ENCODE measurements at regions not wholly inside any gene's neighbourhood (a gene's known extent, or its start where the extent isn't known, plus 50 kb on each side); places are given as distances from the start of the nearest gene placed in this dataset.
A peak's percentile ranks its signal among the peaks of the same experiment; 100 is the strongest.
"Not testable (repeated sequence)": the region's sequence is repeated elsewhere in the genome, so short reads cannot be mapped to it uniquely, and the experiment has no call there.

DNA sequence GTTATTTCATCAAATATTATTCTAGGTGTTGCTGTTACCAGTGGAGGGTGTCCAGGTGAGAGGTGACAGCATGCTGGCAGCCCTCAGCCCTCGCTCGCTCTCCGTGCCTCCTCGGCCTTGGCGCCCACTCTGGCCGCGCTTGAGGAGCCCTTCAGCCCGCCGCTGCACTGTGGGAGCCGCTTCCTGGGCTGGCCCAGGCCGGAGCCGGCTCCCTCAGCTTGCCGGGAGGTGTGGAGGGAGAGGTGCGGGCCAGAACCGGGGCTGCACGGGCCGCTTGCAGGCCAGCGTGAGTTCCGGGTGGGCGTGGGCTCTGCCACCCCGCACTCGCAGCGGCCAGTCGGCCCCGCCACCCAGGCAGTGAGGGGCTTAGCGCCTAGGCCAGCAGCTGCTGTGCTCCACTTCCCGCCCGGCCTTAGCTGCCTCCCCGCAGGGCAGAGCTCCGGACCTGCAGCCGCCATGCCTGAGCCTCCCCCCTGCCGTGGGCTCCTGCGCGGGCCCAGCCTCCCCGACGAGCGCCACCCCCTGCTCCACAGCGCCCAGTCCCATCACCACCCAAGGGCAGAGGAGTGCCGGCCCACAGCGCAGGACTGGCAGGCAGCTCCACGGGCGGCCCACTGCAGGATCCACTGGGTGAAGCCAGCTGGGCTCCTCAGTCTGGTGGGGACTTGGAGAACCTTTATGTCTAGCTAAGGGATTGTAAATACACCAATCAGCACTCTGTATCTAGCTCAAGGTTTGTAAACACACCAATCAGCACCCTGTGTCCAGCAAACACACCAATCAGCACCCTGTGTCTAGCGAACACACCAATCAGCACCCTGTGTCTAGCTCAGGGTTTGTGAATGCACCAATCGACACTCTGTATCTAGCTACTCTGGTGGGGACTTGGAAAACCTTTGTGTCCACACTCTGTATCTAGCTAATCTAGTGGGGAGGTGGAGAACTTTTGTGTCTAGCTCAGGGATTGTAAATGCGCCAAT lies 413.3 kb downstream of the HACE1 start:
- intact Hi-C loops (cut with DNase I) = not testable (repeated sequence)
- peak in 2 of 10 donors; percentile 65 to 74 for DNase-seq

DNA sequence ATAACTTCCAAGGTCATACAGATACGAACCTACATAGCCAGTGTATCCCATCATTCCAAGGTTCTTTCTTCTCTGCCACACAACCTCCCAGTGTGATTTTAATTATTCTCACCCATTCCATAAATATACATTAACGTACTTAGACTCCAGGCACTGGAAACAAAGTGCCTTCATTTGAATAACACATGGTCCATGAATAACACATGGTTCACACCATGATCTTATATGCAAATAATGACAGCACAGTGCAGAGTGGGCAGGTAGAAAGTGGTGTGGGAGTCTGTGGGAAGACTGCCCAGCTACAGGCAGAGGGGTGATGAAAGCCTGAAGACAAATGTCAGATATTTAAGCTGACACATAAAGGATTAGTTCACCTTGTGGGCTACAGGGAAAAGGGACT lies 425.2 kb downstream of the HACE1 start:
- DNase-seq = no peak
- intact Hi-C loops (cut with DNase I) = no loop called here

DNA sequence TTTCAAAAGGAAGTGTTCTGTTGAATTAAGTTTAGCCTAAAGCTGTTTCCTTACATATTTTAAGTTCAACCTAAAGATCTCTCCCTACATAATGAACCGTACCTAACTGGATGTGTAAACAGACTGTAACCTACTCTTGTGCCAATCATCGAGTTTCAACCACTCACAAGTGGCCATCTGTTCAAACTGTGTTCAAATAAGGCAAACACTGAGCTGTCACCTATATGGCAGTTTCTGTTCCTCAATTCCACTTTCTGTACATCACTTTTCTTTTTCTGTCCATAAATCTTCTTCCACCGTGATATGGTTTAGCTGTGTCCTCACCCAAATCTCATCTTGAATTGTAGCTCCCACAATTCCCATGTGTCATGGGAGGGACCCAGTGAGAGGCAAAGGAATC lies 428.6 kb downstream of the HACE1 start:
- DNase-seq = no peak
- intact Hi-C loops (cut with DNase I) = no loop called here

DNA sequence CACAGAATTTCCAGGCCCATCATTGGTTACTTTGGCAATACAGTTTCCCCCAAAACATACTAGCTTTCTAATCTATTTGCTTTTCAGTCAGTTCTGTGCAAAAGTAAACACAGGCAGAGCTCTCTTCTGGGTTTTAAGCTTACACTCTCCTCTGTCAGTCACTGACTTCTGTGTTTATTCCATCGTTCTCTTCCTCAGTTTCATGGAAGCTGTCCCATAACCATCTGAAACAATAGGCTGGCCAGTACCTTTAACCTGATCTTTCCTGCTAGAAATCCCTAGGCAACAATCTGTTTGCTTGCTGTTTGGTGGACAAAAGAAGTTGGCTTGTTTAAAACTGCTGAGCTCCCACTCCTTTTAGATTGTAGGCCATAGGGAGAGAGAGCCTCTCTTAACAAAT lies 431.5 kb downstream of the HACE1 start:
- intact Hi-C loops (cut with DNase I) = no loop called here

DNA sequence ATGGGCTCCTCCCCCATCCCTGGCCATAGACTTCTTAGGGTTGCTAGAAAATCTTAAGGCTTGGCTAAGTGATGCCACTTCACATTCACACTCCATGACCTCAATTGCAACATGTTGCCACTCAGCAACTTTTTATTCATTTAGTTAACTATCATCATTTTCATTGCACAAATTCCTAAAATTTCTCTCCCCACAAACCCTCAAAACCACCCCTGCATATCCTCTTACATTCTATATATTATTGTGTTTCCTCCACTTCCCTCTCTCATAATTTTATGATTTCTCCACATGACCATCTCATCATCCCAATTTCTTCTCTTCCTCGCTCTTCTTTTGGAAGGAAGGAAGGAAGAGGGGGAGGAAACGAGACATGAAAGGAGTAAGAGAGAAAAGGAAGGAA lies 436.0 kb downstream of the HACE1 start:
- no peak for DNase-seq
- intact Hi-C loops (cut with DNase I) = no loop called here

More for the DNA sequence above, 431.5 kb downstream of the HACE1 start:
- DNase-seq = no peak

DNA sequence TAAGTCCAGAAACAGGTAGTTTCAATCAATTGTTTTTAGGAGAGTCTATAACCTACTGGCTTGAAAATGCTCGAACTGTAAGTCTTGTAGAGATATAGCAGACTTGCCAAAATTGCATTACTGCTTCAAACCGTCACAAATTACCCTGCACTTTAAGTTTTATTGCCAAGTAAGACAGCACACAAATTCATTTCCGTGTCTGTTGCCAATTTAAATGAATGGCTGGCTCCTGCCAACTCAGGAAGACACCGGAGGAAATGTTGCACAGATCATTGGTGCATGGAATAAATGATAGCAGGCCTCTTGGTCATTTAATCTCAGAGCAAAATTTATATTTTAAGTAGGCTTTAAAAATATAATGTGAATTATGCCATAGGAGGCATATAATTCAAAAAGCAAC lies 438.1 kb downstream of the HACE1 start:
- no peak for DNase-seq
- intact Hi-C loops (cut with DNase I) = no loop called here

DNA sequence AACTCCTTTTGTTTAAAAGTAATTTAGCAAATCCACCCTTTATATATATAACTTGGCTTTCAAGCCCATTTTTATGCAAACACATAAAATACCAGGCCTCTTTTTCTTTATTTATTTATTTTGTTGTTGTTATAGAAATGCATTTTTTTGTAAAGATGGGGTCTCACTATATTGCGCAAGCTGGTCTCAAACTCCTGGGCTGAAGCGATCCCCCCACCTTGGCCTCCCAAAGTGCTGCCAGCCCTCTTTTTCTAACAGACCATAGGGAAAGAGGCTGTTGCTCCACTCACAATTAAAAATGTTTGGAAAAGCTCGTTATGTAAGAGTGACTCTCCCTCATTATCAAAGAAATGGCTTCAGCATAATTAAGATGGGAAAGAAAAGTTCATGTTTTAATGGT lies 440.9 kb downstream of the HACE1 start:
- intact Hi-C loops (cut with DNase I) = no loop called here
- DNase-seq = no peak

DNA sequence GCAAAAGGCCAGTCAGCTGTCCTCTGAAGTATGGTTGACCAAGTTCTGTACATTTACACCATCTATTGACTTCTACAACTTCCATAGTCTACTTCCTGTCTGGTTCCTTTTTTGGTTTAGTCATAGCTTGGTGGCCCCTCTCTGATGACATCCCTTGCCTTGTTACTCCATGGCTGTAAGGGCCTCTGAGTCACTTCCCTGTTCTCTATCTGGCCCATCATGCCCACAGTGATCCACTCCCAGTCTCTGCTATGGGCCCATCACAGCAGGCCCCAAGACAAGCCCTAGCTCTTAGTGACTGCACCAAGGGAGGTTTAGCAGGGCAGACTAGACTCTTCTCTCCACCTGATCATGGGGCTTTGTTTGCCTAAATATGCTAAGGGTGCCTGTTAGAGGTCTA lies 441.6 kb downstream of the HACE1 start:
- intact Hi-C loops (cut with DNase I) = no loop called here
- no peak for DNase-seq

DNA sequence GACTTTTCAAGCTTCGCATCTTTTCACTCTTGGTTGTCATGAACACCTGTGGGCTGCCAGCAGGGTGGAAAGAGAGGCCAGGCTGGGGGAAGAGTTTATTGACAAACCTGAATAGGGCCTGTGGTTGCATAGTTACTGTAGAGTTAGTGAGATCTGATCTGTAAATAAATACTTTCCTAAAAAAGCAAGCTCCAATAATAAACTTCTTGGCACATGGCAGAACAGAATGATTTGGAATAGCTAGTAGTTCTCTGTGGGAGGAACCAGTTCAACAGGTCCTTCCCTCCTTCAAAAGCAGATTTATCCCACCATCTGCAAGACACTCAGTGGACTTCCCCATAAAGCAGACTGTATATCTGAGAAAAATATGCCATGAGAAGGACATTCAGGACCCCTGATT lies 445.0 kb downstream of the HACE1 start:
- intact Hi-C loops (cut with DNase I) = no loop called here
- DNase-seq = no peak

DNA sequence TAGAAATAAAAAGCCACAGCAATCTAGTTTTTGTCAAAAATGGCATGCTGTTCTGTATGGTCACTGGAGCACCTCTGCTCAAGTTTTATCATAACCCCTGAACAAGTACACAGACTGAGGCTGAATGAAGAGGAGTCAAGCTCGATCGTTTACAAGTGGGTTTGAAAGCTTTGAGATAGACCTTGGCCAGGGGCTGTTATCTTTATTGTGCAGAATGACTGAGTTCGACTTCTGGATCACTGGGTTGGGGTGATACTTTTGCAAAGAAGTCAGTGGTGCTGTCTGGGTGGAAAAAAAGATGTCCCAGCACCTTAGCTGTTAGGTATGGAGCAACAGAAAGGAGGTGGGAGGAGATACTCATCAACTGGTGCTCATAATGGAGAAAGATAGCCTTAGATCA lies 446.0 kb downstream of the HACE1 start:
- intact Hi-C loops (cut with DNase I) = no loop called here
- DNase-seq = no peak

DNA sequence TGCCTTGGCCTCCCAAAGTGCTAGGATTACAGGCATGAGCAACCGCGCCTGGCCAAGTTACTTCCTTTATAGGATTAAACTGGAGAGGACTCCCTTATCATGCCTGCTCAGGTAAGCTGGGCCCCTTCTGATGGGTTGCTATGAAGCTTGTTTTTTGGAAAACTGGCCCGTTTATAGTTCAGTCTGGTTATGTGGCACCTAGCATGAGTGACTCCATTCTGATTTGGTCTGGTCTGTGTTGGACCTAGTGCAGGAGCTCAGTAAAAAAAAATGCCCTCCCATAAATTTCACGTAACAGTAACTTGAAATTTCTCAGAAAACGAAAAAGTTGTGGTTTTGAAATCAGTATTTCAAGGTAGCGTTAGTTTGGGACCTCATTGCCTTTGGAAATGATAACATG lies 448.4 kb downstream of the HACE1 start:
- intact Hi-C loops (cut with DNase I) = no loop called here
- DNase-seq = no peak

DNA sequence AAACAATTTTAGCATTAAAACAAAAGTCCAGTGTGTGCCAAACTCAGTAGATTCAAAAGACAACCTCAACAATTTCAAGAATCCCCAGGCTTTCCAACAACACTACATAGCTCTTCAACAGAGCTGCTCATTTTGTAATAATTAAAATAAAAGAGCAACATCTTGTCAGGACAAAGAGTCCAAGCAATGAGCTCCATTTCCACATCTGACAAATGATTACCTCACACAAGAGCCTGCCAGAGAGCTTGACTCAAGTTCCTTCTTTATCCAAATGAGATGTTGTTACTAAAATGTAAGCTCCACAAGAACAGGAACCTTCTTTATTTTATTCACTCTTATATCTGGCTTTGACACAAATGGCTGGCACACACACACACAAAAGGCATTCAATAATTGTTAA lies 449.8 kb downstream of the HACE1 start:
- DNase-seq = no peak
- intact Hi-C loops (cut with DNase I) = no loop called here

DNA sequence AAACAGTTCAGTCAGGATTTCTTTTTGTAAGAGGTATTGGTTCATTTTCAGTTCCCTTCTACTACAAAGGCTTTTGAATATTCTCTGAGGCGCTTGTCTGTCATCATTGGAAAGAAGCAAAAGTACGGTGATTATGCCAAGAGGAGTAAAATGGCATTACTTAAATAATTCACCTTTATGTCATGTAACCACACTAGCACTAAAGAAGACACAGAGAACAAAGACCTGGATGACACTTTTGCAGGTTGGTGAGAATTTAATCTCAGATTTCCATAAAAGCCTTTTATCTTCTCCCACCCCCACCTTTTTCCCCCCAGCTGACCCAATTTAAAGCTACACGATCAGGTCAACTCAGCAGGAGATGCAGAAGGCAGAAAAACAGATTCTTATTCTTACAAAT lies 451.8 kb downstream of the HACE1 start:
- DNase-seq = no peak
- intact Hi-C loops (cut with DNase I) = no loop called here

DNA sequence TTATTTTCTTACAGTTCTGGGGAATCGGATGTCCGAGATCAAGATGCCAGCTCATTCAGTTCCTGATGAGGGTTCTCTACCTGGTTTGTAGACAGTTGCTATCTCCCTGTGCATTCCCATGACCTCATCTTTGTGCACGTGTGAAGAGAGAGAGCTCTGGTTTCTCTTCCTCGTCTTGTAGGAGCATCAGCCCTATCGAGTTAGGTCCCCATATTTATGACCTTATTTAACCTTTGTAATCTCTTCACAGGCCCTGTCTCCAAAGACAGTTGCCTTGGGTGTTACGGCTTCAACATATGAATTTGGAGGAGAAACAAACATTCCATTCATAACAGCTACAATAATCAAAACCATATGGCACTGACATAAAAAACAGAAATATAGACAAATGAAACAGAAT lies 455.3 kb downstream of the HACE1 start:
- DNase-seq = no peak
- intact Hi-C loops (cut with DNase I) = no loop called here

DNA sequence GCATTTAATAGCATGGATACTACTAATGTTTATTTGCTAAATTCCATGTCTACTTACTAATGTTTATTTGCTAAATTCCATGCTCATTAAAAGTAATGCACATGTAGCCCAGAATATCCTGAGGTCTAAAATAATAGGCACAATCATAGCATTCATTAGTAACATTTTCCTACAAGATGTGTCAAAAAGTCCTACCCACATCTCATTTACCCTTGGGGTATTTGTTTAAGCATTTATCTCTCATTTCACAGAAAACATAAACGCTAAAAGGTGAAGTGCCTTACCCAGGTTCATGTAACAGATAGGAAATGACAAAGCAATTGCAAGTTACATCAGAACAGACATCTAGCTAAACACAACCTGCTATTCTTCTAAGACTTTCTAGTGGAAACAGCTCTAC lies 457.1 kb downstream of the HACE1 start:
- no peak for DNase-seq
- intact Hi-C loops (cut with DNase I) = no loop called here

DNA sequence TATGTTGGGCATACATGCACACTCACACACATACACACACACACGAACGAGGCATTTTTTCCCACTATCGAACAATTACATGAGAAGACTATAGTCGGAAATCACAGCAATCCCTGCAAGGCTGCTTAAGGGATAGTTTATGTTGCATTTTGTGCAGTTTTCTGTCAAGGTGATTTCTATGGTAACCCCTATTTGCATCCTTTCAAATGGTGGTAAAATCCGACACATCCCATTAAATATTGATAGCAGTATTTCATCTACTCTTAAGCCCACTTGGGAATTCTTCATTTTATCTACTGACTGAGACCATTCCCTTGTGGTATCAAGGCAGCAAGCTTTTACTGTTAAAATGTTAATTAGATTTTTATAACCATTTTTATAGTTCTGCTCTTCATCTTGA lies 457.8 kb downstream of the HACE1 start:
- intact Hi-C loops (cut with DNase I) = no loop called here
- DNase-seq = no peak

DNA sequence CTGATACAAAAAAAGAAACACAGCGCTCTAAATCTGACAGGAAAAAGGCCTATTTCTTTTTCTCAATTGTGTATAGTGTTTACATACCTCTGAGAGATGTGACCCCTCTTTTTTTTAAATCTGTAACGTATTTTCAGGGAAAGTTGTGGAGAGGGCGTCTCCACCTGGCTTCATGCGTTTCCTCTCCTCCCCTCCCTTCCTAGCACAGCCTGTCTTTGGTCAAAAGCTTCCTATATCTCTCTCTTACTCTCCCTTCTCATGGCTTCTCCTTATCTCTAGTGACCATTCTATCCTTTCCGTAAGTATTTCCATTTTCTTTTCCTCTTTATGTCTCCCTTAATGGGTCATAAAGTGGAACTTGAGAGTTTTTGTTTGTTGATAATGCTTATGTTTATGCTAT lies 458.9 kb downstream of the HACE1 start:
- intact Hi-C loops (cut with DNase I) = no loop called here
- no peak for DNase-seq

DNA sequence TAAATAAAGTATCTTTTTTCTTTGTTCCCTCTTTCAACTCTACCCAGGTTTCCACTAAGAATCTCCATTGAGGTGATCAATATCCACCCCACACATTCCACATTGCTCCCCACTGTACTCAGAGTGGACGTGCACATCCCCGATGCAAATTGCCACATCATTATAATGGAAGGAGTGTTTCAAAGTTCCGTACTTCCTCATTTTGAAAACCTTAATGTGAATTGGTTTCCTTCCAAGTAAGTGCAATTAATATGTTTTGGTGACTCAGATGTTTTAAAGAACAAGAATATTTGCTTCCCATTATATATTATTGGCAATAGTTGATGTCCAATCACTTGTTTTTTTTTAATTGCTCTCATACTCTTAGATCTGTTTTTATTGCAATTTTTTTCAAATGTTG lies 463.6 kb downstream of the HACE1 start:
- DNase-seq = no peak
- intact Hi-C loops (cut with DNase I) = no loop called here

DNA sequence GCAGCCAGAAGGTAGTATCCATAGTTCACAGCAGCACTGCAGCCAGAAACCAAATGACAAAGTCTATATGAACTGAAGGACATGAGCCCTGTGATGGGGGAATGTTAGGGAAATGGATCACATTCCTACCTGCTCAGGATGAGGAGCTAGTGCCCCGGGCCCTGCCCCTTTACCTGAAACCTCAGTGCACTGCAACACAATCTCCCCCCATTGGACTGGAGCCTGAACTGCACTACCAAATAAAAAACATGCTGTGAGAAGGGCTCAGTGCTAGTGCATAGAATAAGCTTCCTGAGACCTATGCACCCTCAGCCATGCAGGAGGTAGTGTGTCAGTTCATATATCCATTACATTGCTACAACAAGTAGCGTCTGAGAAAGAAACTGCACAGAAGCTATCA lies 477.8 kb downstream of the HACE1 start:
- intact Hi-C loops (cut with DNase I) = no loop called here
- DNase-seq = no peak

DNA sequence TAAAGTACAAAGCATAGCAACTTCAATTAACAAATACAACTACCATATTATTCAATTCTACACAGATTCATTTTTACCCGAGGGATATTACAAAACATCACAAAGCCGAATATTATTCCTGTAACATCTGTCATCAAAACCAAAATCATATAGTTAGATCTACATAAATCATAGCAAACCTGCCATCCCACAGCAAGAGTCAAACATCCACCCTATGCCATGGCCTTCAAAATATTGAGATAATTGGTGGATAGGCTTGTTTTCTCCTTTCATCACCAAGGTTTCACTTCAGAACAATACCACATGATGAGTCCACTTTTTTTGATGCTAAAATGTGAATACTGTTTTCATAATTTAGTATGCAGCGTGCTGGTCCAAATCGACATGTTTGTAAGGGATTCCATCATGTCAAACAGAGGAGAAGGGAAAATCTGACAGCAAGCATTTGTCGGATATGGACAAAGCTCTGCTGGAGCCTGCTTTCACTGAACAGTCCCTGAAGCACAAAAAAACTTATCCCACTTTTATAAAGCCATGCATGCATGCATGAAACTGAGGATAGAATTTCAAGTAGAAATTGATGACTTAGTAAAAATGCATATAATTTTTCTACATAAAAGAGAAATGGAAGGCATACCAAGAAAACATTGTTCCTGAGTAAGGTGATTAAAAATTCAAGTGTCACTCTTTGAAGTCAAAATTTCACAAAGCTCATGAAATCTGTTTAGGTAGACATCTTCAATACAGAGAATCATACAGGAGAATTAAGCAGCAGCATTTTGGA lies 494.1 kb downstream of the HACE1 start:
- no peak for DNase-seq

DNA sequence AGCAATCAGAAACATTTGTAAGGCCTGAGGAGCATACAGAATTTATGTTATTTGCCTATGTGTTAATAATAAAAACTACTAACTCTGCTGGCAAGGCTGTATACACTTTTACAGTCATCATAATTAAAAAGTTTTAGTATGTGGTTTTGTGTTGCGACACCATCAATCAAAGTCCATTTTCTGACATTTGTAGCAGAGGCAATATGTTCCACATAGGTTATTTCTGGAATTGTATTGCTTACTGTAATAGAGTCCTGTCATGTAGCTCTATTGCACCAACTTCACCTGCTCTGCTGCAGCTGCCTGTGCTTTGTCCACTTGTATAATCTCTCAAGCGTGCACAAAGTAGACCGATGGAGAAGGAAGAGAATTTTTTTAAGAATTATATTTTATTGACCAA lies 501.8 kb downstream of the HACE1 start:
- no peak for DNase-seq
- intact Hi-C loops (cut with DNase I) = no loop called here

More for the DNA sequence above, 494.1 kb downstream of the HACE1 start:
- intact Hi-C loops (cut with DNase I) = no loop called here

DNA sequence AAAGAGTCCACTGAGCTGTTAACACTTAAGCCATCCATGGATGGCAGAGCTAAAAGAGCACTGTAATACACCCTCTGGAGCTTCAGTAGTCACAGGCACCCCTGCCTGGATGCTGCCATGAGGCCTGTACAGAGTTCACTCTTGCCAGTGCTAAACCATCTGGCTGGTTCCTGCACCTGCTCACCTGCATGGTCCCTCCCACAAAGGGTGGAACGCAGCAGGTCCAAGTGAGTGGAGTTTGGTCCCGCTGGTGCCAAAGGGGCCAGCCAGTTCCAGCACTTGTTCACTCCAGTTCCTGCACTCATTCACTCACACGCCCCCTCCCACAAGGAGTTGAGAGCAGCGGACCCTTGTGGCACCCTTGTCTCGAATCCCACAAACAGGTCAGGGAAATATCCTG lies 503.5 kb downstream of the HACE1 start:
- DNase-seq = peak in 1 of 10 donors; percentile 74
- intact Hi-C loops (cut with DNase I) = no loop called here
